ENCODE measurements at regions not wholly inside any gene's neighbourhood (a gene's known extent, or its start where the extent isn't known, plus 50 kb on each side); places are given as distances from the start of the nearest gene placed in this dataset.

GRCh38 chr13:38166116-38166515 is 183.5 kb upstream of the UFM1 start:
- no peak for TF ChIP-seq CTCF (IDR thresholded peaks at IDR 0.05; ENCODE audit: insufficient read depth, low read depth, low read length)
- no peak overlapping the region for H3K4me3 ChIP-seq (ENCODE audit: low read depth, low read length)
- DNase-seq (ENCODE audit: low read depth) = peak; percentile 9

- H3K4me3 ChIP-seq (ENCODE audit: low read depth, low read length) = no peak overlapping the region
- TF ChIP-seq CTCF (IDR thresholded peaks at IDR 0.05; ENCODE audit: insufficient read depth, low read depth, low read length) = no peak
- no peak for DNase-seq (ENCODE audit: low read depth)
These were observed 189.5 kb upstream of the UFM1 start for GRCh38 chr13:38160131-38160530.

- DNase-seq (ENCODE audit: low read depth) = no peak
- no peak overlapping the region for H3K4me3 ChIP-seq (ENCODE audit: low read depth, low read length)
- no peak for TF ChIP-seq CTCF (IDR thresholded peaks at IDR 0.05; ENCODE audit: insufficient read depth, low read depth, low read length)
These were observed 189.9 kb upstream of the UFM1 start for GRCh38 chr13:38159710-38160109.

- H3K4me3 ChIP-seq (ENCODE audit: low read depth, low read length) = no peak overlapping the region
- no peak for DNase-seq (ENCODE audit: low read depth)
- TF ChIP-seq CTCF (IDR thresholded peaks at IDR 0.05; ENCODE audit: insufficient read depth, low read depth, low read length) = no peak
These were observed 202.6 kb upstream of the UFM1 start for GRCh38 chr13:38147050-38147449.

GRCh38 chr13:38141792-38142191 is 207.9 kb upstream of the UFM1 start:
- DNase-seq (ENCODE audit: low read depth) = no peak
- no peak for TF ChIP-seq CTCF (IDR thresholded peaks at IDR 0.05; ENCODE audit: insufficient read depth, low read depth, low read length)
- no peak overlapping the region for H3K4me3 ChIP-seq (ENCODE audit: low read depth, low read length)

- H3K4me3 ChIP-seq (ENCODE audit: low read depth, low read length) = no peak overlapping the region
- no peak for DNase-seq (ENCODE audit: low read depth)
- no peak for TF ChIP-seq CTCF (IDR thresholded peaks at IDR 0.05; ENCODE audit: insufficient read depth, low read depth, low read length)
These were observed 214.1 kb upstream of the UFM1 start for GRCh38 chr13:38135592-38135991.

- H3K4me3 ChIP-seq (ENCODE audit: low read depth, low read length) = no peak overlapping the region
- DNase-seq (ENCODE audit: low read depth) = no peak
- no peak for TF ChIP-seq CTCF (IDR thresholded peaks at IDR 0.05; ENCODE audit: insufficient read depth, low read depth, low read length)
These were observed 228.4 kb upstream of the UFM1 start for GRCh38 chr13:38121267-38121666.
